HG03342 (cell line): ENCODE measurements at regions not wholly inside any gene's neighbourhood (a gene's known extent, or its start where the extent isn't known, plus 50 kb on each side); places are given as distances from the start of the nearest gene placed in this dataset.

Source experiments
- ATAC-seq: cut with Tn5 transposase; IDR thresholded peaks from one replicate; pipeline ENCODE4 v1.9.1; 2021; ENCODE audit warnings: mild to moderate bottlenecking, moderate library complexity; ENCODE audit not compliant: unreplicated experiment

DNA sequence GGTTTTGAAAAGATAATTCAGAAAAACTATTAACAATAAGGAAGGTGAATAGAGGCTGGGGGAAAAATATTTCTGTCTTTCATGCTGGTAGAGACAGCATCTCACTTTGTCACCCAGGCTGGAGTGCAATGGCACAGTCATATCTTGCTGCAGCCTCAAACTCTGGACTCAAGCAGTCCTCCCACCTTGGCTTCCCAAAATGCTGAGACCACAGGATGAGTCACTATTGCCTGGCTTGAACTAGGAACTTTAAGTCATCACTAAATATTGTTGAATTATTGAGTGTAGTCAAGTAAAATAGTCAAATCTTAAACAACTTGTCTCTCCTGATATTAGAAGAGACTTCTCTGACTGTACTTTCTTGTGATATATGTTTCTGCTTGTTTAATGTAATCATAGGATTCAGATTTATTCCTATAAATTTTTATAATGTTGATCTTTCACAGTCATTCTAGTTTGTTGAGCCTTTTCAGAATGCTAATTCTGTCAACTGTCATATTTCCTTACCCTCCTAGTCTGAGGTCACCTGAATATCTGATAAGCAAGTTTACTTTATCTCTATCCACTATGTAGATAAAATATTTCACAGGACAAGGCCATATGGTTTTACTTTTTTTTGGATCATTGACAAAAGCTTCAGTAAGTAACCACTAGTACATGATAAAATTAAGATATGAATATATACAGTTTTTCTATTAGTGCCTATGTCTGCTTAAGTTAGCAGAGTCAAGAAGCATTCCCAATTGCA is 1696.5 kb downstream of the MAT2B start:
- ATAC-seq, result no peak

DNA sequence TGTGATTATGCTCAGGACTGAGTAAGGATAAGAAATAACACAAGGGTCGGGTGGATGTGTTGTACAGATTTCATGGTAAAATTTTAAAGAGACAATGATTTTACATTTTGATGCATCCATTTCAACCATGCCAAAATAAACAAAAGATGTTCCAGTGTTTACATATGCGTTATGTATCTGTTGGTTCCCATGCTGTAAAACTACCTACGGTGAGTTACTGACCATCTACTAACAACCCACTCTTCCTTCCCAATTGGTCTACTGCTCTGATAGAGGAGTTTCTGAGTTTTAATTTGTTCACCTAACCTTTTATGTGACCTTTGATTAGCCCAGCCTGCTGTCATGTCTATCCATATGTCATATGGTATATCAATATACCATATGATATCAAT is 1697.1 kb downstream of the MAT2B start:
- no peak for ATAC-seq

DNA sequence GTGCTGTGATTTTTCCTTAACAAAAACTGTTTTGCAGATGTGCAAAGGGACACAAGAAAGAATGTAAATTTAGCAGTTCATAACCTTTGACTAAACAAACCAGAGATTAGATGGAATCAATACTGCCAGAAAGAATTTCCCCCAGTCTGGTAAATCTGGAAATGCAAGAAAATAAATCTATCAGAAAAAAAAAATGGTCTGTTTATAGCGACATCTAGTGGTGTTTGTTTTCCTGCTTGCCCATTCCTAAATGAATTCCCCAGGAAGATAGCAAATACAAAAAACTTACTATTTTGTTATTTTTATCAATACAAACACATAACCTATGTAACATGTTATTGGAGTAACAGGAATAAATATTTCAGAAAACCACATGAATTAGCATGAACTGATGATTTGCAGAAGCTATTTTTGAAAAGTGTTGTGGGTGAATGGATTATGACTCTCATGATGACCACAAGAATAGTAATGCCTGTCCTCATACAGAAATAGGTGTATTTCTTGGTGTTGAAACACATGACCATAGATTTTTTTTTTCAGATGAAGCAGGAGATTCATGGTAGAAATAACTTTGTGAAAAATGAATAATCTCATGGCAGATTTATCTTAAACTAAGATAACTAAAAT is 1703.8 kb downstream of the MAT2B start:
- no peak for ATAC-seq

DNA sequence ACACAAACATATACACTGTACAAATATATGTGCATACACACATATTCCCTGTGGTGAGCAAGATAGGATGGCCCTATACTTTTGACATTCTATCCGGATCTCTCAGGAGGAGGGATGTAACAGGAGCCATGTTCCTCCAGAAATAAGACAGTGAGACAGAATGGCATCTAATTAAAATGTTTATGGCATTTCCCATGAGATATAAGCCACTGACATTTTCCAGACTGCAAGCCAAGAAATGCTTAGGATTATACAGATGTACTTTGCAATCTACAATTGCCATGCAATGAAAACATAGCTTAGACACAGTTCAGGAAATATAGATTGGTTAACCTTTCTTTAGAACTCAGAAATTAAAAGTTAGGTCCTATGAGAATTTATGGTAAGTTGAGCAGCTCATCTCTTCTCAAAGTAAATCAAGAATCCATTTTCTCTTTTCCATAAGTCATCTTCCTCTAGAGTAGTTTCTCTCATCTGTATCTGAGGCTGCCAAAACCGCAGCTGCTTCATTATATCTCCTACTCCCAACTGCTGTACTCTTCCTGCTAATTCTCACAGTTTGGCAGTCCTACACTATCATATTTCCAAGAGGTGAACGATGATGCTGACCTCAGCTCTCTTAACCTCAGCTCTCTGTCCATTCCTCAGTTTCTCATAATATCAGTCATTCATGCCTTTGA is 1719.1 kb downstream of the MAT2B start:
- ATAC-seq, result no peak

DNA sequence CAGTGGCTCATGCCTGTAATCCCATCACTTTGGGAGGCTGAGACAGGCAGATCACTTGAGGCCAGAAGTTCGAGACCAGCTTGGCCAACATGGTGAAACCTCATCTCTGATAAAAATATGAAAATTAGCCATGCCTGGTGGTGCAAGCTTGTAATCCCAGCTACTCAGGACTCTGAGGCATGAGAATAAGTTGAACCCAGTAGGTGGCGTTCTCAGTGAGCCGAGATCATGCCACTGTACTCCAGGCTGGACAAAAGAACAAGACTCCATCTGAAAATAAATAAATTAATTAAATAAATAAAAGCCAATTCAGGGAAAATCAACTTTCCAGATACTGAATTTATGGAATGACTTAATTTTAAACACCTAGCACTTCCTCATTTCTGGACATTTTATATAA is 1722.1 kb downstream of the MAT2B start:
- ATAC-seq, result no peak

DNA sequence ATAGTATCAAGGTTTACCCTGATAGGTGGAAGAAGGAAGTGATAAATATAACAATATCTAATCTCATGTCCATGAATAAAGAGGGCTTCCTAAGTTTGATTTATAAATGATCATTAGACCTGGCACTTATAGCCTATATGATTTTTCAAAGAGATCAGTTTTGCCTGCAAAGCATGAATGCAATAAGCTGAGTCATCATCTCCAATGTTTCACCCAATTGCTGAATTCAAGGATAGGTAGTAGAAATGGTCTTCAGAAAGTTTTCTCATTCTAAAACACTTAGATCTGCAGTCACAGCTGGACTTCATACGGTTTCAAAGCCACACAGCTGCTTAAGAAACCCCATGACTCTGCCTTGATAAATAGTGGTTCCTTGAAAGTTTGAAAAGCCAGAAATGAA is 1722.8 kb downstream of the MAT2B start:
- no peak for ATAC-seq

DNA sequence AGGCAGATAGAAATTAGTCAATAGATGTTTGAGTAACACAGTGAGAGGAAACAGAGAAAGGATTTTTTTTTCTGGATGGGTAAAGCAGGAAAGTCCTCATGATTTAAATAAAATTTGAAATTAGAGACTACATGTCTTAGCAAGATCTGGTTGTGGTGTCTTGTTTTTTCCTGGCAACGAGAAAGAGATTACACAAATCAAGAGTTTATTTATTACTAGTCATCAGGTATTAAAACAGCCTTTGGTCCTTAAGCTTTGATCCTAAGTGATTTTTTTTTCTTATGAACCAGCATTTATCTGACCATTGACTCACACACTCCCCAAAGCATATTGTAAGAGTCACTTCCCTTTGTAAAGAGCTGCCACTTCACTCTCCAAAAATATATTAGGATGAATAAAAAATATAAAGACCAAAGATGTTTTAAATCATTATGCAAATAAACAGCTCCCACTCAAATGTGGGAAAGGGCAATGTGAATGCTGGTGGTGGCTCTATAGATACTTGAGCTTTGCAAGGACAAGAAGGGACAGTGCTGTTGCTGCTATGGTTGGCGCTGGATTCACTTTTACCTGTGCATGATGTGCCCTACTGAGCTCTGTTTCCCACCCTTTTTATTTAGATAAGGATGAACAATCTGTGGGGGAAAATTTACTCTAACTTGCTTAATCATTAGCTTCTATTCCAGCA is 1726.5 kb downstream of the MAT2B start:
- no peak for ATAC-seq

DNA sequence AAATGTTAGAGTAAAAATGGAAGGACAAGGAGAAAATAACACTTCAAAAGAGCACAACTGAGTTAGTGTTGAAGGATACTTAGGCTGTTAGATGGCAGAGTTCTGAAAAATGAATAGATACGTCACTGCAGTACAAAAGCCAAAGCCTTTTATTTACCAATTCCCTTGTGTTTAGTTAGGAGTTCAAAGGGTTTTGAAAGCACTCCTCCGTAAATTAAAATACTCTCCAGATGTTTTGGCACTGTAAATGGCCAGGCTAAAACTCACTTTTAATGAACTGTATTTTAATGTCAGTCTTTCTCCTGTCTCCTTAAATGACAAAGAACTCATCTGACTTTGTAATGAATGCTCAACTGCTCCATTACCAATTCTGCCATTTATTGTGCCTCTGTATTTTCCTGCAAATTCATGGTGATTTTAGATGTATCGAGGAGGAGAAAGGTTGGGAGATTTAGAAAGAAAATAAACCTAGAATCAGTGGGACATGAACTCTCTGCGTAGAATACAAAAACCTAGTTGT is 1727.2 kb downstream of the MAT2B start:
- no peak for ATAC-seq

DNA sequence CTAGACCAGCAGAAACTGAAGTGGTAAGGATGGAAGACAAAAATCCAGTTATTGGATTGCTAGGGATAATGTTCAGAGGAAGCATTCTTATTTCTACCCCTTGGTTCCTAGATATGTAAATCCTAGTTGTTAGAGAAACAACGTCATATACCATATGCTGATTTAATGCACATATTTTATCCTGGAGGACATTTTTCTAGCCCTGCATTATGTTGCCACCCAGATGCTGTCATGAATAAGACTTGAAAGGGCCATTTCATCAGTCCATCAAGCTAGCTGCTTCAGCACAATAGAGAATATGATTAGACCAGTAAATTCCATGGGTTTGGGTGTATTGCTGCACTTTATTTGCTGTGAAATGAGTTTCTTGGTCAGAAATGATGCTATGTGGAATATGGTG is 1736.4 kb downstream of the MAT2B start:
- ATAC-seq, result no peak

DNA sequence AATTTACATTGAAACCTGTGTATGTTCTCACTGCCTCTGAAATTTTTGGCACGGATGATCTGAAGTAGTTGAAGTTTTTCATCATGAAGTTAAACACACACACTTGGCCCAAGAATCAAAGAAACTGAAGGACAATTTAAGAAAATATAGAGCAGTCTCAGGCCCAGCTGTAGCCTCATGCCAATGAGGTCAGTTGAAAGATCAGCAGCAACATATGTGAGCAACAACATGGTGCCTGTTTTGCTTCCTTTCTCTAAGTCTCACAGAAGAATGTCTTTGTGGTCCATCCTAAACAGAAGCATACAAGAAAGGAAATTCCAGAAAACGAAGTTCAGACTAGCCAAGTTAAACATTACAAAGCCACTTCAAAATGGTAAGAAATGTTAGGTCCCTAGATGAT is 1737.2 kb downstream of the MAT2B start:
- ATAC-seq, result no peak

DNA sequence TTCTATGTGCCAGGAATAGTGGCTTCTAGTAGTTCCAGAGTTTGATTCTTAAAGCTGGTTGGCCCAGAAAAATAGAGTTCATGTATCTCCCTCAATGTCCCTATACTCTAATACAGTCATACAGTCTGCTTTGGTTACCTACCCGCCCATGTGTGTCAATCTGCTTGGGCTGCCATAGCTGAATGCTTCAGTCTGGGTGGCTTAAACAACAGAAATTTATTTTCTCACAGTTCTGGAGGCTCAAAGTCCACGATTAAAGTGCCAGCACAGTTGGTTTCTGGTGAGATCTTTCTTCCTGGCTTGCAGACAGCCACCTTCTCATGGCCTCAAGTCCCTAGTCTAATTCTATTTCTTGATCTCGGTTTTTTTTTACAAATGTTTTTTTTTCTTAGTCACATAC is 1739.0 kb downstream of the MAT2B start:
- ATAC-seq, result no peak

DNA sequence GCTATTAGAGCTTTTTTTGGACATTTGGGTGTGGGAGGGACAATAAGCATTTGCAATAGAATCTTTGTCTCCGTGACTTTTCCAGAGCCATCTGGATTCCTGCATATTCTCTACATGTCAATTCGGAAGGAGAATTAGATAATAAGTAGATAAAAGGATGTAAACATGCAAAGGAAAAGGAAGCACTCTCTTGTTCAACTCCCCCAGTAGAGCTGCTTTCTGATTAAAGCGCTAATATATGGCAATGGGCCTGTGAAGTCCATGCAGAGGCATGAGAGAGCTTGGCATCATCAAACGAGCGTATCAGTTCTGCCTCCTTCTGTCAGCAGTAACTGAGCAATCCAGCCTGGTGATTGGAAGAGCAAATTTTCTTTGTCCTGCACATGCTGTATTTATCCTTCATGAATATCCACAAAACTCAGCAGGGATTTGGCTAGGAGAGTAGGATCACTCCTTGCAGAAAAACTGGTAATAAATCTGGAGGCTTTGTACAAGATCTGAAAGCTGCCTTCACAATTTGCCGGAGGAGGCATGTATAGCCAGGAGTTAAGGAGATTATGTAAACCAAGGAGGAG is 1752.9 kb downstream of the MAT2B start:
- ATAC-seq, result no peak

DNA sequence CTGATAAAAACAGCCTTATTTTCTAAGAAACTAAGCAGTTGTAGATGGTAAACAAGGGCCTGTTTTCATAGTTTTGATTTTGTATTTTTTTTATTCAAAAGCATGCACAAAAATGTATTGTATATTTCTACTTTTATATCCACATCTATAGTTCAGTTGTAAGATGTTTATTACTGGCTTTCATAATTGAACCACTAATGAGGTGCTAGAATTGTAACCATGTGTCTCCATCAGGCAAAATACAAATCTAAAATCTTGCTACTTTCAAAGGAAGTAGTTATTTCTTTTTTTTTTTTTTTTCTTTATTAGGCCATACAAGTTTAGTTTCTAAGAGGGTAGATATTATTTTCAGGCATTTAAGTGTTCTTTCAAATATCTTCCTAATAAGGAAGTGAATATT is 1755.0 kb downstream of the MAT2B start:
- ATAC-seq, result no peak

DNA sequence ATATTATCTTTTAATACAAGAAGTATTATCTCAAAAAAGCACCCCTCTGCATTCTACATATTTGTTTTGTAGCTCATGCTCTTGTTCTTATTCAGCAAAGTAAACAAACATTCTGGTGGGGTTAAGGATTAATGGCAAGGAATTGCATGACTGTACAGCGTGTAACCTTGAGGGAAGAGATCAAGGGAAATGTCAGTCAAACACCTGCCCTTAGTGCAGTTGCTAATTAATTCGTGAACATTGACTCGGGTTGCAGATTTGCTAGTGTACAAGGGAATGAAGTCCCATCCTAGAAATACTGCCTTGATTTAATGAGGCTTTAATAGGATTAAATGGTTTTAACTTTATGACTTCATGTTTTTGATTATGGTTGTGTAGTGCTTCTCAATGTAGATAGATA is 1758.1 kb downstream of the MAT2B start:
- no peak for ATAC-seq

DNA sequence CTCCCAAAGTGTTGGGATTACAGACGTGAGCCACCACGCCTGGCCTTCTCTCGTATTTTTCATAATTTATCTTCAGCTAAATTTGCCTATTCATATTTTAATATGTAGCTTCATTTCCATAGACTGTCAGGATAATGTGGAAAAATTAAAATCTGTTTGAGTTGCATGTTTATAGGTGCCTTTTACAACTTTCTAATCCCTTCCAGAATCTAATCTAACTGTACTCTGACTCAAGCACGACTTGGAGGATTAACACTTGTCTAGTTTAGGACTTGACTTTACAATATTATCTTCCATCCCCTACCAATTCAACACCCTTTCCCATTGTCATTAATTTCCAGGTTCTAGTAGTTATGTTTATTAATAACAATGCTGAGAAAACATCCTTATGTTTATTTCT is 1761.5 kb downstream of the MAT2B start:
- ATAC-seq, result no peak

DNA sequence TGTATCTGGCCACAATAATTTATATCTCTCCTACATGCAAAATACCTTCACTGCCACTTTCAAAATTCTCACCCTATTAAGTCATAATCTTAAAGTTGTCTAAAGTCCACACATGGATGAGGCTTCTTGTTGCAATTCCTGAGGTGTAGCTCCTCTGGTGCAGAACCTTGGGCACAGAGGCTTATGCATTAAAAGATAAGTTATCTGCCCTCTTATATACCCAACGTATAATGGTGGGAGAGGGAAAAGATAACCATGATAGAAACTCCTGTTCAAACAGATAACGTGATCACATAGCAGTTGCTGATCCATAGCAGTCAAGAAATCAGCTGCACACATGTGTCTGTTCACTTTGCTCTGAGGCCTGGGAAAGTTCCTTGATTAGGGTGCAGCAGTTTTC is 1767.0 kb downstream of the MAT2B start:
- no peak for ATAC-seq

DNA sequence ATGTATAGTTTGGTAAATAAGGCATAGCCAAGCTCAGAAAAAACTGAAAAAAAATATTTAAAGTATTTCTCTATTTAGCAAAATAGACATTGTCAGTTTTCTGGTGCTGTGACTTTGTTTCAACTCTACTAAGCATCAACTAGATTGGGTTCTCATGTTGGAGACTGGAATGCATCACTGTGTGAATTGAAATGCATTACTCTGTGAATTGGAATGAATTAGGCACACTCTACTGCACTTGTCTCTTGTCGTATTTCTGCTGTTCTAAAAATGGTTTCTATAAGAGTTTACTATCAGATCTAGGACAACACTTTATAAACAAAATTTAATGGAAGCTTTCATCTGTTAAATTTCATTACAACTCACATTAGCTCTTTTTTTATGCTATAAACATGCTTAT is 1772.2 kb downstream of the MAT2B start:
- no peak for ATAC-seq

DNA sequence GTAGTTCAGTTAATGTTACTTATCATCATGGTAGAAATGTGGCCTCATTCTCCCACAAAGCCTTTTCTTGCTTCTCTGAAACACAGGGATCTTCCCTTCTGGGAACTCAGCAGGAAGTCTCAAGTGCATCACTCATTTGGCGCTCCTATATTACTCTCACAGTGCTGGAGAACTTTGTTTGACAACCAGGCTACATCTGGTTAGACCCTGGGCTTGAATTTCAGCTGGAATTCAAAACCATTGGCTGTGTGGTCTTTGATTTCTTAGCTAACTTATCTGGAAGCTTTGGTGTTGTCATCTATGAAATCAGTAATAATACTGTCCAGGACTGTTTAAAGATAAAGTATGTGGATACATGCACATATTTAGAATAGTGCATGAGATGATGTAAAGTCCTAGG is 1777.1 kb downstream of the MAT2B start:
- no peak for ATAC-seq

DNA sequence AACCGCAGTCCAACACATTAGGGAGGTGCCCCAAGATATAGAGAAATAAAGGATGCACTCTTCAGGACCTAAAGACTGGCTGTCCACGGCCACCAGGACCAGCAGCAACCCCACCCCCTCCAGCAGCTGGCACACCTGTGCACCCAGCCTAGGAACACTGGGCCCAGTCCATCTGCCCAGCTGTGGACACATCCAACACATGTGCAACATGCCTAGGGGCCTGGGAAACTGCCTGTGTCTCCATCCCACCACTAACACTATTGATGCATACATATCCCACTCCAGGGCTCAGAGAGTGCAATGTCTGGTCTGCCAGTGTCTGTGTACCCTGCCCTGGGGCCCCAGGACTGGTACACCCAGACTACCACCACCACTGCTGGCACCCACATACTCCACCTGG is 1781.3 kb downstream of the MAT2B start:
- no peak for ATAC-seq

DNA sequence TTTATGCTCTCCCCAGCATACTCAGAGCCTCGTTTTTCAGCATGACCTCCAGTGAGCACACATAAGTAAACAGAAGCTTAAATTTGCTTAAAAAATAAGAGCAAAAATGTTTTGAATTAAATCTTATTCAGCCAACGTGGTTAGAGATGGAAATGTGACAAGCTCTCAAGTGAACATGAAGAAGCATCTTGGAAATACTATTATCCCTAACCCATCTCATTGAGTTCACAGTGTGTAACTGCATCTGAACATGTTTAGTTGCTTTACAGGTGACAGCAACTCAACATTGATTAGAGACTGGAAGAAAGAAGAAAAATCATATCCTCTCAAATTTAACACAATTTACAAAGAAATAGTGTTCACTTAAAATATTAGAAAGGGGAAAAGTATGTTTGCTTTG is 1785.1 kb downstream of the MAT2B start:
- no peak for ATAC-seq
